HepG2 (cell line): ENCODE measurements at regions not wholly inside any gene's neighbourhood (a gene's known extent, or its start where the extent isn't known, plus 50 kb on each side); places are given as distances from the start of the nearest gene placed in this dataset.

Experiments used
- ATAC-seq: fragments of 200-7000 bp; cut with Tn5 transposase; 3 replicates; pipeline ENCODE4 v1.9.1; 2020; ENCODE audit warnings: mild to moderate bottlenecking, moderate library complexity
- BruUV-seq: library from RNA; stranded (reverse); fragments of 400-500 nt; replicated peaks from 2 replicates; lab custom pipeline; 2021; lab: Mats Ljungman, UMichigan
- CTCF ChIA-PET: fragments of 300-600 bp; formaldehyde crosslinking; extraction: SDS; loops from one replicate; lab custom pipeline; 2021; ENCODE audit warnings: low total read pairs, inconsistent platforms, low intra/inter-chr PET ratio; lab: Yijun Ruan, JAX
- POLR2A ChIA-PET: fragments of 350-600 bp; sonication (Branson Sonifier 250); formaldehyde crosslinking; loops from one replicate; lab custom pipeline; 2020; ENCODE audit warnings: antibody characterized with exemption, inconsistent platforms; lab: Yijun Ruan, JAX
- DNase-seq: peaks from one replicate; pipeline ENCODE4 v3.0.0-alpha.2; 2015; ENCODE audit warnings: low spot score
- FAIRE-seq: peaks from 3 replicates; lab custom pipeline; 2011; peaks lifted over from hg19 to GRCh38; lab: Jason Lieb, UNC
- H2AFZ ChIP-seq: one replicate; pipeline ENCODE4 v1.6.1; 2011; ENCODE audit warnings: low read length, inconsistent platforms
- H3K27ac ChIP-seq: fragments of 300-600 bp; 3 replicates; pipeline ENCODE4 v1.8.0; 2011; ENCODE audit warnings: mixed run types, mild to moderate bottlenecking, mixed read lengths, low read length, inconsistent platforms; ENCODE audit not compliant: insufficient read depth; ENCODE audit errors: extremely low read length
- H3K27me3 ChIP-seq, 2 experiments: fragments of 200-600 bp in 1 of 2; 2 replicates in 1 of 2; 3 replicates in 1 of 2; pipeline versions ENCODE4 v1.6.0 to v1.8.0; 2011; ENCODE audit warnings: low read length in 2 of 2, mild to moderate bottlenecking in 2 of 2, moderate library complexity in 2 of 2, inconsistent platforms in 1 of 2; ENCODE audit not compliant: insufficient read depth in 2 of 2, control insufficient read depth in 1 of 2
- H3K36me3 ChIP-seq, 2 experiments: fragments of 200-600 bp in 1 of 2; replicated peaks in 1 of 2; 2 replicates in 1 of 2; 3 replicates in 1 of 2; pipeline versions ENCODE4 v1.5.1 to v1.8.0; 2011; ENCODE audit warnings: low read length in 2 of 2, inconsistent platforms in 1 of 2; ENCODE audit not compliant: insufficient read depth in 2 of 2, control insufficient read depth in 1 of 2
- H3K4me1 ChIP-seq: 2 replicates; pipeline ENCODE4 v1.5.1; 2012; ENCODE audit warnings: low read length, inconsistent platforms; ENCODE audit not compliant: insufficient read depth
- H3K4me2 ChIP-seq: 2 replicates; pipeline ENCODE4 v1.6.0; 2011; ENCODE audit warnings: low read depth, low read length, inconsistent platforms
- H3K4me3 ChIP-seq, 3 experiments: fragments of 200-600 bp in 1 of 3; sonication (generic), shearing (Covaris generic) in 1 of 3; replicated peaks in 1 of 3; 2 replicates each; pipeline ENCODE4 v1.5.1; 2011 to 2016; ENCODE audit warnings: low read length in 3 of 3, inconsistent platforms in 2 of 3, low read depth in 2 of 3, mild to moderate bottlenecking in 2 of 3, control low read depth in 1 of 3, mixed read lengths in 1 of 3; ENCODE audit not compliant: insufficient read depth in 1 of 3
- H3K79me2 ChIP-seq: one replicate; pipeline ENCODE4 v1.6.1; 2011; ENCODE audit warnings: low read length, inconsistent platforms; ENCODE audit not compliant: insufficient read depth
- H3K9ac ChIP-seq: 2 replicates; pipeline ENCODE4 v1.6.0; 2011; ENCODE audit warnings: mild to moderate bottlenecking, low read depth, low read length, inconsistent platforms; ENCODE audit not compliant: insufficient read depth
- H3K9me3 ChIP-seq: 2 replicates; pipeline ENCODE4 v1.5.1; 2012; ENCODE audit warnings: mild to moderate bottlenecking, low read length
- H4K20me1 ChIP-seq: 2 replicates; pipeline ENCODE4 v1.6.0; 2011; ENCODE audit warnings: inconsistent platforms, mild to moderate bottlenecking, low read length, moderate library complexity; ENCODE audit not compliant: insufficient read depth
- CENPX ChIP-seq: sonication (generic); formaldehyde crosslinking; IDR thresholded peaks from 2 replicates; pipeline ENCODE4 v1.9.0; 2021; ENCODE audit warnings: mild to moderate bottlenecking, missing genetic modification reagents, moderate library complexity
- CREM ChIP-seq, 2 experiments: sonication (generic) in 1 of 2; formaldehyde crosslinking in 1 of 2; IDR thresholded peaks; 2 replicates each; pipeline versions ENCODE4 v1.4.0 to v1.6.1; 2016 to 2020; ENCODE audit warnings: antibody characterized with exemption in 1 of 2, mild to moderate bottlenecking in 1 of 2, missing genetic modification reagents in 1 of 2
- DDIT3 ChIP-seq: sonication (generic); formaldehyde crosslinking; IDR thresholded peaks from 2 replicates; pipeline ENCODE4 v1.4.0; 2020; ENCODE audit warnings: mild to moderate bottlenecking, missing genetic modification reagents
- HOXA9 ChIP-seq: sonication (generic); formaldehyde crosslinking; IDR thresholded peaks from 2 replicates; pipeline ENCODE4 v1.8.1; 2022; ENCODE audit warnings: missing genetic modification reagents, mild to moderate bottlenecking, moderate library complexity, borderline replicate concordance
- KLF13 ChIP-seq: sonication (generic); formaldehyde crosslinking; IDR thresholded peaks from 2 replicates; pipeline ENCODE4 v1.4.0; 2020; ENCODE audit warnings: mild to moderate bottlenecking, missing genetic modification reagents
- MTA1 ChIP-seq: sonication (generic); formaldehyde crosslinking; IDR thresholded peaks from 2 replicates; pipeline ENCODE4 v1.4.0; 2020; ENCODE audit warnings: missing genetic modification reagents, mild to moderate bottlenecking, borderline replicate concordance
- POGZ ChIP-seq: sonication (generic); formaldehyde crosslinking; IDR thresholded peaks from 2 replicates; pipeline ENCODE4 v1.4.0; 2020; ENCODE audit warnings: mild to moderate bottlenecking, missing genetic modification reagents
- PPARG ChIP-seq: conservative IDR thresholded peaks from 2 replicates; pipeline ENCODE4 v1.6.1; 2016; ENCODE audit warnings: missing biosample characterization, missing genetic modification reagents
- SIN3A ChIP-seq: IDR thresholded peaks from 2 replicates; pipeline ENCODE4 v1.6.1; 2011; ENCODE audit warnings: low read depth, mild to moderate bottlenecking, control low read depth, low read length, borderline replicate concordance
- ZNF142 ChIP-seq: sonication (generic); formaldehyde crosslinking; IDR thresholded peaks from 2 replicates; pipeline ENCODE4 v1.4.0; 2020; ENCODE audit warnings: missing genetic modification reagents
- ZNF382 ChIP-seq: sonication (generic); formaldehyde crosslinking; IDR thresholded peaks from 2 replicates; pipeline ENCODE4 v1.5.0; 2020; ENCODE audit warnings: missing genetic modification reagents, mild to moderate bottlenecking, borderline replicate concordance
- ZNF558 ChIP-seq: sonication (generic); formaldehyde crosslinking; IDR thresholded peaks from 2 replicates; pipeline ENCODE4 v1.9.0; 2022; ENCODE audit warnings: mild to moderate bottlenecking, missing genetic modification reagents, borderline replicate concordance
- ZNF577 ChIP-seq: sonication (generic); formaldehyde crosslinking; IDR thresholded peaks from 2 replicates; pipeline ENCODE4 v1.4.0; 2020; ENCODE audit warnings: mild to moderate bottlenecking, low read depth, missing genetic modification reagents, borderline replicate concordance
- ZNF605 ChIP-seq: sonication (generic); formaldehyde crosslinking; IDR thresholded peaks from 2 replicates; pipeline ENCODE4 v1.8.0; 2022; ENCODE audit warnings: mild to moderate bottlenecking, missing genetic modification reagents
- ZNF678 ChIP-seq: sonication (generic); formaldehyde crosslinking; IDR thresholded peaks from 2 replicates; pipeline ENCODE4 v1.4.0; 2020; ENCODE audit warnings: mild to moderate bottlenecking, missing genetic modification reagents
- WGBS: methylation state at CpG from one replicate; pipeline ENCODE4 v1.1.6; 2017; ENCODE audit warnings: low lambda C conversion rate; 5-methylcytosine and 5-hydroxymethylcytosine counted together
- in situ Hi-C: cut with HindIII; loops from 2 replicates; pipeline ENCODE4 v1.10.0; 2017; ENCODE audit warnings: low pct_unique_long_range_greater_than_20kb; ENCODE audit not compliant: extremely low pct_ligation_motif_present
- intact Hi-C: fragments of 100-400 bp; cut with micrococcal nuclease; formaldehyde crosslinking; loops from one replicate; pipeline ENCODE4 v1.10.0; 2022; ENCODE audit not compliant: unreplicated experiment
- TF ChIP-seq, protein P1 (sequence below): sonication (generic); formaldehyde crosslinking; IDR thresholded peaks from 2 replicates; pipeline ENCODE4 v1.8.1; 2023; ENCODE audit warnings: mild to moderate bottlenecking, missing genetic modification reagents

DNA sequence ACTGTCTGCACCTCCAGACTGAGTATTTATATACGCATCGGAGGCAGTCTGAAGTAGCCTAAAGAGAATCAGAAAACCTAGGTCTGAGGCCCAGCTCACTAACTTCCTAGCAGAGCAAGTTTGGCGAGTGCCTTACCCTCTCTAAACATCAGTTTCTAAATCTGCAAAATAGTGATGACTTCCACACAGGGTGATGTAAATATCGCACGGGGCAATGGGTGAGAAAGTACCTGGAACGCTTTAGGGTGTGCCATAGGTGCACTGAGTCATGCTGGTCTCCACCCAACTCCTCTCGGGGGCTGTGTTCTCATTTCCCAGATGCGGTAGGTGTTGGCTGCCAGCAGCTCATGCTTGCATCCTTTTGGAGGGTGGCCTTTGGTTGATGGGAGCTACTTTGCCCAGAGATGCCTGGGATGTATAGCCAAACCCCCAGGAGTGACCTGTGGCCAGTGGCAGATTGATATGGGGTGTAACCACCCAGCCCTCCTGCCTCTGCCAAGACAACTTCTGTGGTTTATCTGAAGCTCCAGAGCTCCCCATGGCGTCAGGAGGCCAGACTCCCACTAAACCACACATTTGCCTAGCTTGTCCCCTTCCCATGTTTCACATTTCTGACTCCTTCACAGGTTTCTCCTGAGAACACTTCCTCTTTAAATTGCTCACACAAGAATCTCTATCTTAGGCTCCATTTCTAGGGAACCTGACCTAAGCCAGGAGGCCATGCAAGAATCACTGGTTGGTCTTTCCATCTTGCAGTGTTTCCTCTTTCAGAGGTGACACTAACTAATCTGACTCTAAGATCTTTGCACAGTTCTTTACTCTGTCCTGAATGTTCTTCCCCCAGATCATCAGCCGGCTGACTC lies 62.0 kb upstream of the TUNAR start (continued):
- TF ChIP-seq ZNF142 (CRISPR knock-in tag) (no peak), POGZ (CRISPR knock-in tag) (no peak), MTA1 (CRISPR knock-in tag) (no peak)

- no peak for FAIRE-seq
- TF ChIP-seq KLF13 (CRISPR knock-in tag) (no peak), ZNF678 (CRISPR knock-in tag) (no peak), ZNF577 (no peak), SIN3A (no peak), ZNF382 (no peak), PPARG (no peak), ZNF605 (no peak), CENPX (CRISPR knock-in tag) (no peak), HOXA9 (CRISPR knock-in tag) (no peak), ZNF558 (CRISPR knock-in tag) (no peak), DDIT3 (no peak), CREM (IDR thresholded peaks at IDR 0.05) (no peak), CREM (CRISPR knock-in tag; IDR thresholded peaks at IDR 0.05) (no peak)
- TF ChIP-seq, protein P1, sequence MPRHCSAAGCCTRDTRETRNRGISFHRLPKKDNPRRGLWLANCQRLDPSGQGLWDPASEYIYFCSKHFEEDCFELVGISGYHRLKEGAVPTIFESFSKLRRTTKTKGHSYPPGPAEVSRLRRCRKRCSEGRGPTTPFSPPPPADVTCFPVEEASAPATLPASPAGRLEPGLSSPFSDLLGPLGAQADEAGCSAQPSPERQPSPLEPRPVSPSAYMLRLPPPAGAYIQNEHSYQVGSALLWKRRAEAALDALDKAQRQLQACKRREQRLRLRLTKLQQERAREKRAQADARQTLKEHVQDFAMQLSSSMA (CRISPR knock-in tag) = no peak
Observed at GRCh38 chr14:95811813-95812212, 64.8 kb upstream of the TUNAR start.

More at GRCh38 chr14:95811813-95812212, 64.8 kb upstream of the TUNAR start:
- DNase-seq (no peak), ATAC-seq (no peak)
- ChIA-PET CTCF (no interaction called here), POLR2A (no interaction called here)
- WGBS = 78% methylated on average over 4 of the region's 4 CpGs
- Histone ChIP-seq H3K4me3 (no peak overlapping the region), H3K4me2 (no peak overlapping the region), H3K79me2 (no peaks in the 10 kb centered on the region), H3K4me1 (no peaks in the 10 kb centered on the region), H4K20me1 (no peaks in the 10 kb centered on the region), H3K27ac (no peak overlapping the region), H2AFZ (no peak overlapping the region), H3K27me3 (no peaks in the 10 kb centered on the region; a peak in 1 of 5 replicates), H3K9me3 (peaks cover 10% of the 10 kb centered on the region; the same call in 1 of the 2 replicates), H3K9ac (no peak overlapping the region), H3K36me3 (no peaks in the 10 kb centered on the region)
- in situ Hi-C loops = no loop called here
- no TSS peak for BruUV-seq
- intact Hi-C loops = no loop called here
